Fibroblast of skin of left quadriceps (primary cell): ENCODE measurements at regions not wholly inside any gene's neighbourhood (a gene's known extent, or its start where the extent isn't known, plus 50 kb on each side); places are given as distances from the start of the nearest gene placed in this dataset.
"Not testable (repeated sequence)": the region's sequence is repeated elsewhere in the genome, so short reads cannot be mapped to it uniquely, and the experiment has no call there.

ENCODE experiments used
- DNase-seq, 2 experiments: peaks; one replicate each; pipeline ENCODE4 v3.0.0-alpha.2; 2013; ENCODE audit warnings: low read depth in 2 of 2

- DNase-seq, result no peak
Measured at GRCh38 chr1:177891809-177892208, 78.0 kb downstream of the SEC16B start.

- no peak for DNase-seq
Measured at GRCh38 chr1:177890479-177890878, 79.4 kb downstream of the SEC16B start.

GRCh38 chr1:177884479-177885021 lies 85.3 kb downstream of the SEC16B start:
- DNase-seq, result no peak

- DNase-seq, result no peak
Measured at GRCh38 chr1:177883581-177883980, 86.3 kb downstream of the SEC16B start.

- no peak for DNase-seq
Measured at GRCh38 chr1:177880339-177880891, 89.4 kb downstream of the SEC16B start.

- DNase-seq, result no peak
Measured at GRCh38 chr1:177877086-177877485, 92.8 kb downstream of the SEC16B start.

GRCh38 chr1:177873238-177873637 lies 96.6 kb downstream of the SEC16B start:
- peak; percentile 93 for DNase-seq

GRCh38 chr1:177872308-177872900 lies 97.5 kb downstream of the SEC16B start:
- no peak for DNase-seq

- no peak for DNase-seq
Measured at GRCh38 chr1:177871613-177872307, 98.1 kb downstream of the SEC16B start.

- no peak for DNase-seq
Measured at GRCh38 chr1:177869586-177869985, 100.3 kb downstream of the SEC16B start.

GRCh38 chr1:177869011-177869410 lies 100.8 kb downstream of the SEC16B start:
- not testable (repeated sequence) for DNase-seq

- DNase-seq, result no peak
Measured at GRCh38 chr1:177865807-177866206, 104.1 kb downstream of the SEC16B start.

- DNase-seq, result no peak
Measured at GRCh38 chr1:177864538-177865305, 105.1 kb downstream of the SEC16B start.

- no peak for DNase-seq
Measured at GRCh38 chr1:177863796-177864195, 106.1 kb downstream of the SEC16B start.

GRCh38 chr1:177862916-177863315 lies 106.9 kb downstream of the SEC16B start:
- no peak for DNase-seq

- DNase-seq, result no peak
Measured at GRCh38 chr1:177859572-177859971, 110.3 kb downstream of the SEC16B start.

- DNase-seq, result peak; percentile 60 to 64
Measured at GRCh38 chr1:177858332-177858821, 111.5 kb downstream of the SEC16B start.

GRCh38 chr1:177857285-177857684 lies 112.6 kb downstream of the SEC16B start:
- no peak for DNase-seq

GRCh38 chr1:177854951-177855350 lies 114.9 kb downstream of the SEC16B start:
- no peak for DNase-seq

- DNase-seq, result no peak
Measured at GRCh38 chr1:177849579-177850290, 120.1 kb downstream of the SEC16B start.

GRCh38 chr1:177849130-177849529 lies 120.7 kb downstream of the SEC16B start:
- peak in 1 of 2 experiments; percentile 30 for DNase-seq
